ENCODE measurements at regions not wholly inside any gene's neighbourhood (a gene's known extent, or its start where the extent isn't known, plus 50 kb on each side); places are given as distances from the start of the nearest gene placed in this dataset.

DNA sequence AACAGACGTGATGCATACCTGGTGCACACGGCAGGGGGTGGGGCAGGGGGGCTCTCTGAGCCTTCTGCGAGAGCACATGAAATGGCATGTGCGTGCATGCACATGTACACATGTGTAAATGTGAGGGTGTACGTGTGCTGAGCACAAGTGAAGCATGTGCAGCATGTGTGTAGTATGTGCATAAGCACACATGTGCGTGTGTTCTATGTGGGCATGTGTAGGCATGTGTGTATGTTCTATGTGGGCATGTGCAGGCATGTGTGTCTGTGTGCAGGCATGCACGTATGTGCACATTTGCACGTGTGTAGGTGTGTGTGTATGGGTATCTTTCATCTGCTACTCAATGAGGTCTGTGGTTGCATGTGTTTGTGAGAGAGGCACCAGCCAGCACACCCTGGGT is 371.2 kb downstream of the CTTN start:
- Histone ChIP-seq H3K14ac (ENCODE audit: insufficient read depth, low read length) (no peak overlapping the region), H4K91ac (ENCODE audit: insufficient read length, low read depth, low read length) (no peak overlapping the region), H2BK20ac (ENCODE audit: low read depth, low read length, poor library complexity, severe bottlenecking) (no peak overlapping the region), H2BK120ac (ENCODE audit: low read depth, low read length, poor library complexity, severe bottlenecking) (no peak overlapping the region), H2BK12ac (ENCODE audit: insufficient read length, low read depth, low read length) (no peak overlapping the region), H3K23ac (ENCODE audit: insufficient read length, low read depth, low read length) (no peak overlapping the region), H3K4me1 (ENCODE audit: insufficient read depth, low read length) (peaks cover 3% of the 10 kb centered on the region; the same call in 1 of the 2 replicates), H3K27me3 (ENCODE audit: insufficient read depth, low read length) (no peaks in the 10 kb centered on the region), H3K9me3 (ENCODE audit: control insufficient read depth, low read depth, low read length) (no peaks in the 10 kb centered on the region), H4K5ac (ENCODE audit: insufficient read length, low read depth, low read length) (no peak overlapping the region), H3K56ac (ENCODE audit: insufficient read length, low read depth, low read length) (no peak overlapping the region), H3K4me2 (ENCODE audit: insufficient read depth, insufficient read length, low read length) (no peak overlapping the region), H4K20me1 (ENCODE audit: control insufficient read depth, insufficient read depth, insufficient read length) (no peaks in the 10 kb centered on the region), H2AK5ac (ENCODE audit: insufficient read length, low read length) (no peak overlapping the region), H3K18ac (ENCODE audit: insufficient read length, low read depth, low read length) (no peak overlapping the region), H2BK5ac (ENCODE audit: insufficient read length, low read length) (no peak overlapping the region), H3K79me2 (ENCODE audit: insufficient read depth, low read length) (no peaks in the 10 kb centered on the region; the same call in 1 of the 2 replicates), H2BK15ac (ENCODE audit: low read depth, low read length) (no peak overlapping the region), H2AFZ (ENCODE audit: low read length) (no peak overlapping the region), H3K27ac (ENCODE audit: insufficient read length, low read depth, low read length) (no peak overlapping the region), H4K8ac (replicated peaks; ENCODE audit: insufficient read length, low read depth, low read length) (no peak overlapping the region), H3K79me1 (ENCODE audit: insufficient read depth, low read depth, low read length, poor library complexity, severe bottlenecking) (no peaks in the 10 kb centered on the region), H3T11ph (ENCODE audit: low read length) (no peak overlapping the region), H3K9ac (ENCODE audit: extremely low read depth, insufficient read length, low read length) (no peak overlapping the region), H3K4ac (ENCODE audit: low read depth, low read length) (no peak overlapping the region), H3K23me2 (ENCODE audit: insufficient read length, low read depth, low read length, poor library complexity, severe bottlenecking) (no peaks in the 10 kb centered on the region)
- DNase-seq: no peak
- peaks cover 9 to 11% of the 10 kb centered on the region in 2 experiments for H3K4me1 Mint-ChIP-seq
- TF ChIP-seq, protein P1, sequence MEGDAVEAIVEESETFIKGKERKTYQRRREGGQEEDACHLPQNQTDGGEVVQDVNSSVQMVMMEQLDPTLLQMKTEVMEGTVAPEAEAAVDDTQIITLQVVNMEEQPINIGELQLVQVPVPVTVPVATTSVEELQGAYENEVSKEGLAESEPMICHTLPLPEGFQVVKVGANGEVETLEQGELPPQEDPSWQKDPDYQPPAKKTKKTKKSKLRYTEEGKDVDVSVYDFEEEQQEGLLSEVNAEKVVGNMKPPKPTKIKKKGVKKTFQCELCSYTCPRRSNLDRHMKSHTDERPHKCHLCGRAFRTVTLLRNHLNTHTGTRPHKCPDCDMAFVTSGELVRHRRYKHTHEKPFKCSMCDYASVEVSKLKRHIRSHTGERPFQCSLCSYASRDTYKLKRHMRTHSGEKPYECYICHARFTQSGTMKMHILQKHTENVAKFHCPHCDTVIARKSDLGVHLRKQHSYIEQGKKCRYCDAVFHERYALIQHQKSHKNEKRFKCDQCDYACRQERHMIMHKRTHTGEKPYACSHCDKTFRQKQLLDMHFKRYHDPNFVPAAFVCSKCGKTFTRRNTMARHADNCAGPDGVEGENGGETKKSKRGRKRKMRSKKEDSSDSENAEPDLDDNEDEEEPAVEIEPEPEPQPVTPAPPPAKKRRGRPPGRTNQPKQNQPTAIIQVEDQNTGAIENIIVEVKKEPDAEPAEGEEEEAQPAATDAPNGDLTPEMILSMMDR (conservative IDR thresholded peaks at IDR 0.05): no peak
- peaks cover 2% of the 10 kb centered on the region for H3K27me3 Mint-ChIP-seq (ENCODE audit: low read depth)
- peaks cover 0 to 3% of the 10 kb centered on the region in 2 experiments; a peak in 3 of 5 replicates for H3K9me3 Mint-ChIP-seq
- WGBS (ENCODE audit: extremely low coverage, insufficient read length, low lambda C conversion rate): no CpG with 5 or more reads among the region's 8 CpGs
- H3K4me3 Mint-ChIP-seq: no peak overlapping the region
- H3K36me3 Mint-ChIP-seq (ENCODE audit: insufficient read depth in 1 of 3, low read depth in 3 of 3): peaks cover 7 to 23% (median 13%) of the 10 kb centered on the region in 3 experiments
- H3K27ac Mint-ChIP-seq: peak overlapping the region in 1 of 3 experiments; percentile 68; a peak in 3 of 7 replicates
